HG03095 (cell line): ENCODE measurements at regions not wholly inside any gene's neighbourhood (a gene's known extent, or its start where the extent isn't known, plus 50 kb on each side); places are given as distances from the start of the nearest gene placed in this dataset.
"Not testable (repeated sequence)": the region's sequence is repeated elsewhere in the genome, so short reads cannot be mapped to it uniquely, and the experiment has no call there.

Experiments
- ATAC-seq: cut with Tn5 transposase; IDR thresholded peaks from one replicate; pipeline ENCODE4 v1.9.1; 2021; ENCODE audit warnings: moderate library complexity; ENCODE audit not compliant: unreplicated experiment

DNA sequence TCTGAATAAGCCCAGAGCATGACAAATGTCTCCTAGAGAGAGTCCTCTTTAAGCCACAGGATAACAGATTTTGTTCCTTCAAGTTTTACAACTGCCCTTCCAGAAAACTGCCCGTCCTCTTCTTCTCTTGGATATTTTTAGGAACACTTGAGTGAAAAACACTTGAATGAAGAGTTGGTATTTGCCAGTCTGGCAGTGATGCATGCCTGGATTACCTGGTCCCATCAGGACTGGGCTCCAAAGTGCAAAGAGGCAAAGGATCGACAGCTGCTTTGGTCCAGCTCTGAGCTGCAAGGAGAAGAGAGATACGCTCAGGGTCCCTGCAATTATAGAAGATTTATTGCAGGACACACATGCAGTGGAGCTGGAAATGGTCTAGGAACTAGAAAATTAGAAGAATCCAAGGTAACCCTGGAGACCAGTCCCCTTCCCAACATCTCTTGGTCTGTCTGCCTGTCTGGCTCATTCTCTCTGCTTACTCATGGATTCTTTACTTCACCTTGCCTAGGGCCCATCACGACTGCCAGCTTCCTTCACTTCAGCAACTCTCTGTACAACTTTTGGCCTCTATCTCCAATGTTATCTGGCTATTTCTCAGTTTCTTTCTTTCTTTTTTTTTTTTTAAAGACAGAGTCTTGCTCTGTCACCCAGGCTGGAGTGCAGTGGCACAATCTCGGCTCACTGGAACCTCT lies 112.1 kb upstream of the SIX2 start:
- ATAC-seq: no peak

DNA sequence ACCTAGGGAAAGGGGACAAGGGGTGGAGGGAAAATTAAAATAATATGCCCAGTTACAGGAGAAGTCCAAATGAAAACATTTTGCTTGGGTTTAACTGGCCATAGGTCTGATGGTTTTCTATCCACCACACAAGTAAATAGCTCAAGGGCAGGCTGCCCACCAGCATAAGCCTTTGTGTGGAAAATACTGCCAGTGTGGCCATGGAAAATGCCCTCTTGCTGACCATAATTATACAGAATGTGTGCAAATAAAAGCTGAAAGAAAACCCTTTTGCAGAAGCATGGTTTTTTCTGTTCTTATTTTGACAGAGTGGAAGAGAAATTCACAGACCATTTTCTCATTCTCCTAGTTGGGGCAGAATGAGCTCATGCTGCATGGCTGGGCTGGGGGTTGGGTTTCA lies 111.3 kb upstream of the SIX2 start:
- ATAC-seq: no peak

DNA sequence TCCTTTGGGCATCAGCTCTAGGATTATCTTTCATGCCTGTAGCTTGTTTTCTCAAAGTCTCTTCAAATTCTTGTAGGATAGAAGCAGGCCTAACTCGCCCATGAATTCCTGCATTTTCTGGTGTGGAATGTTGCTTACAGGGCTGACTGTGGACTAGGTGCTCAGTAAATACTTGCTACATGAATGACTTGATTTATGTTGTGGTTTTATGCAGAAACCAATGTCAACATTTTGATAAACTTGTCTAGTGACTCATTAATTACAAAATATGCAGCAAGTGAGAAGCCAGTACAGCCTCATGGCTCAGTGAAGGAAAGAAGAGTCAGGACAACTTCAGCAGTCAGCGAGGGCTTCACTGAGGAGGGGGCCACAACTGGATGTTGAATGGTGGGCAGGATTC lies 110.6 kb upstream of the SIX2 start:
- no peak for ATAC-seq

DNA sequence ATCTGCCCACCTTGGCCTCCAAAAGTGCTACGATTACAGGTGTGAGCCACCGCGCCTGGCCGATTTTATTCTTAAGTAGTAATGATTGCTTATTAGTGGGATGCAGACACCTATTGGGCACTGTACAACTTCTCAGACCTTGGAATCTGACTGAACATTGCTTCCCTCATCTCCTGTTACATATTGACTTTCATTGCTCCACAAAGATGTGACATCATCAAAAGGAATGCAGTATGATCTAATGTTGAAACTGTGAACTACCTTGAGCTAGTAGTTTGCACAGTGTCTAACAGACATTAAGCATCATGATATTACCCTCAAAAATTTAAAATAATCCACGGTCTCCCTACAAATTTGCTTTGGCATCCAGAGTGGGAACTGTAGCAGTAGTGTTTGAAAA lies 109.8 kb upstream of the SIX2 start:
- no peak for ATAC-seq

DNA sequence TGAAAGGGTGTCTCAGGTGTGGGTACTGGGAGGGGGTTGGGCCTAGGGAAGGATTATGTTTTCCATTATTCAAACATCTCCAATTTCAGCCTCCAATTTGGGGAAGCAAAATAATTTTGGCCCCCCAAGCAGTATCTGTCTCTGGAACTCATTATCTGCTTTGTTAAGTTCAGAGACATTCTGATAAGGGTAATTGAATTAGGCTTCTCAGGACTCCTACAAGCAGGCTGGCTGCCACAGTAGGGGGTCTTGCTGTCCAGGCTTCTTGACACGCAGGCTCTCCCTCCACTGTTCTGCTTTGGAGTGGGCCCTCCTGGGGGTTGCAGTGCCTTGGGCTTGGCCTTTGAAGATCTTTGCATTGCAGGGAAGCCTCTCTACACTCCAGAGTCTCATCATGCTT lies 108.1 kb upstream of the SIX2 start:
- ATAC-seq: no peak

DNA sequence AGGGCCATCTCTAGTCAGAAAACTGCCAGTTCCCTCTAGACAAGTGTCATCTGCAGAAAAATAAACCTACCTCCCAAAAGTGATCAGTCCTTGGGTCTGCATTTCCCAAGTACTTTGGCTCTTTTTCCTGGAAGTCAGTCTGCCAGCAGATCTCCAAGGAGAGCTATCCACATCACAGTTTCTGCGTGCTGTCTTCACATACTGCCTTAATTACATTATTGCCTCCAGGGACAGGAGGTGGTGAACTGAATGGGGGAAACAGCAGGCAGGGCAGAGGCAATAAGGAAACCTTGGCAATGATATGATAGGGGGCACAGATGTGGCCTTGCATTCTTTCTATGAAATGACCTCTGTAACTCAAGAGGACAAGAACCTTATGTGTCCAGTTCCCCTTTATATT lies 105.9 kb upstream of the SIX2 start:
- ATAC-seq: no peak

DNA sequence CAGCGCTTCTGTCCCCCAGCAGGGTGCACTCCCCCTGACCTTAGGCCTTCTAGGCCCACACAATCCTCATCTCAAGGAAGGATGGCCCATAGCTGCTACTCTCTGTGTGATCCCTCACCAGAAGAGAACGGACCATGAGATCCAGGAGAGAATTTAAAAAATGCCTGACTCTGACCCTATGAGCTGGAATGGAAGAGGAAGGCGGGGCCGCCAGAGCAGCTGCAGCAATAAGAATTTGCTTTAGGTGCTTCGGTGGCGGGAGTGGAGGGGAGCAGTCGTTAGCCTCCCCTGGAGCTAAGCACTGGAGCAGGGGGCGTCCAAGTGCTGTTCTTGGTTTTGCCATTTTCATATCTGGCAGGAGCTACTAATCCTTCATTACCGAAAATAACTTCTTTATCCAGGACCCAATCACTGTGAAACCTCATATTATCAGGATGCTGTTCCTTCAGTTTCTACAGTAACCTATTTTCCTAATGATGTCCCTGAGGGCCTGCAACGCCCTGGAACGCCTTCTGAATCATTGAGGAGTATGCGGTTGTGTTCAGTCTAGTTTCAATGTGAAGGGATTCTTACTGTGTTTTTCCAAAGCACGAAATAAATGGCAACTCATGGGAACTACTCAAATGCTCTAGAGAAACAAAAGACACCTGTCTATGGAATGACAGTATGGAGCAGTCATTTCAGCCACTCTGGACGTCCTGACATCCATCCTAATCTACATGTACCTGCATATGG lies 105.1 kb upstream of the SIX2 start:
- ATAC-seq: no peak

DNA sequence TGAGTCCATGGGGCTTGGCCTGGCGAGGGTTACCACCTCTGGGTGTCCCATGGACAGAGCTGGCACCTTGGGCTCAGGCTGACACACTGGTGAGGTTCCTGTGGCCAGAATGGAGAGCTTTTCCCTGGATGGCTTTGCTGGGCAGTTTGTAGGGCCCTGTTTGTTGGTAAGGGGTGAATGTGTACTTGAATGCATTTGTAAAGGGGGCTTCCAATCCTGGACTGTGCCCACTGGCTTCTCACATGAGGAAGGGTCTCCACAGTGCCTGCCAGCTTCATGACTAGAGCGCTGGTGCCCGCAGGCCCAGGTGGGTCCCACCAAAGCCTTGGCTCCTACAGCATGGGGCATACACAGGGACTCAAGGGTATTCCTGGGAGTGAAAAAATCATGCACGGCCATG lies 103.5 kb upstream of the SIX2 start:
- ATAC-seq: no peak

DNA sequence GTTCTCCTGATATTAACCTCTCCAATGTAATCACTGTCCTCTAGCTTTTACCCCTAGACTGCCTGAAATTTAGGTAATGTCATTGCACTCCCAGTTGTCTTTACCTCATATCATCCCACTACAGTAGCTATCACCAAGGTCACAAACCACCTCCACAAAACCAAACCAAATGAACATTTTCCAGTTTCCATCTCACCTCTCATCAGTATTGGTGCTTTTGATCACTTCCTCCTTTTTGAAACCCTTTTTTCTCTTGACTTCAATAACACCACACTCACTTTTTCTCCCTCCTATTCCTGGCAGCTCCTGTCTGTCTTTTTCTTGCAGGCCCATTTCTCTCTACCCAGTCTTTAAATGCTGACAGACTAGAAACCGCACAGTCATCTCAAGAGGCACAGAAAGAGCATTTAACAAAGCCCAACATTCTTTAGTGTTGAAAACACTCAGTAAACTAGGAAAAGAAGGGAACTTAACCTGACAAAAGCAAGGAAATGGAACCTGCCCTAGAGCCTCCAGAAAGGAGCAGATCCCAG lies 95.9 kb upstream of the SIX2 start:
- no peak for ATAC-seq

DNA sequence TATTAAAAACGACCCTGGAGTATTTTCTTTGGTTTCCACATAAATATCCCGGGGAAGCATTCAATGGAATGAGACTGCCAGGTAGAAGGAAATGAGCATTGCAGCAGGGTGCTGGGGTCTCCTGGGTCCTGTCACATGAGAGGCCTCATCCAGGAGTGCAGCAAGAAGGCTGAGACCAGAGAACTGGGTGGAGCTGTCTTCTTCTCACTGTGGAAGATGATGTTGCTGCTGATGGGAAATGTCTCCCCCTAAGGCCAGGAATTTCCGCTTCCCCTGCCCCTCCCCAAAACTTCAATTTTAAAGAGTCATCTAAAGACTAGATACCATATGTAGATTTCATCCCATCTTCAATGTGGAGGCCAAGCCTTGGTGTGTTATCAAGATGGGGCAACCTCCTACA lies 95.2 kb upstream of the SIX2 start:
- no peak for ATAC-seq

DNA sequence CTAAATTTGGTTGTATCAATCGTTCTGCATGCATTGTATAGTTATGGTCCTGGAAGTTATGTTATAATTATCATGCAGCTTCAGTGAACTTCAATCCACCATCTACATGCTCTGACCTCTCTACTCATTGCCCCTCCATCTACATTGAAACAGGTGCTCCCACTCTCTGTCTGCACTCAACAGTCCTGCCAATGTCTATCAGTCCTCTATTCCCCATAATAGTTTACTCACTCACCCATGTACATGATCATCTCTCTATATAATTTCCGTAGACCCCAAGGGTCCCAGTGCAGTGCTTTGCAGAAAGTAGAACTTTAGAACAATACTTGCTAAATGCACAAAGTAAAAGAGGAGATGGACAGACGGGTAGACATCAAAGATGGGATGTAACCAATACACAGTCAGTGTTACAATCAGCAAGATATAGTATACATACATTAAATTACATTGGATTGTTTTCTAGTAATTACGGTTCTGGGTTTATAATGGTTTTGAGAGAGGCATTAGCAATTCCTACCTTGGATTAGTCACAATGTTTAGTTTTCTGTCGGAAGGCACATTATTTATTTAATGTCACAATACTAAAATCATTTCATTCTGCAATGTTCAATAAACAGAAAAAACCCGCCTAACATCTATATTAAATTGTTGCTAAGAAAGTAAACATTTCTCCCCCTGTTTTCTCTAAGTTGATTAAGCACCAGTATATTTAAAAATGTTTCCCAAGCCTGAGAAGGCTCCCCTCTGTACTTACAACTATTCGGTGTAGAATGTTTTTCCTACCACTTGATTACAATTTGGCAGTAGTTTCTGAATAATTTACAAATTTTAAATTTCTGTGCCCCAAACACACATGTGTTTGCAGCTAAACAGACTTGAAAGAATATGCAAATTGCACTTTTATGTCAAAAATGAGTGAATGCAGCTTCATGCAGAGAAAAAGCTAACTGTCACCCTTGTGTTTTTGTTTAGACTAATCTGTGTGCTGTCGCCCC lies 94.4 kb upstream of the SIX2 start:
- no peak for ATAC-seq

DNA sequence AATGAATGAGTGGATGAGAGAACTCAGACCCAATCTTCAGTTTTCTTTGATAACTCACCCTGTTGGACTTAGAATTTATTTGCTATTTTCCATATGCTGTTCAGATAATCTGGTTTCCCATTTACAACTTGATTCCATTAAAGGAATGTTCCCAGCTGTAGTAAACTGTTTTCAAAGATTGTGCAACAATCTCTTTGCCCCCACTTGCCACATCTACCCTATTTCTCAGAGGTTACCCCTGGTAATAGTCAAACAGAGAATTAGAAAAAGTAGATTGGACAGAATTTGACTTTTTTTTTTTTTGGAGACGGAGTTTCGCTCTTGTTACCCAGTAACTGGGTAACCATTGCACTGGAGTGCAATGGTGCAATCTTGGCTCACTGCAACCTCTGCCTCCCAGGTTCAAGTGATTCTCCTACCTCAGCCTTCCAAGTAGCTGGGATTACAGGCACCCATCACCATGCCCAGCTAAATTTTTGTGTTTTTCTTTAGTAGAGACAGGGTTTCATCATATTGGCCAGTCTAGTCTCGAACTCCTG lies 93.4 kb upstream of the SIX2 start:
- no peak for ATAC-seq

DNA sequence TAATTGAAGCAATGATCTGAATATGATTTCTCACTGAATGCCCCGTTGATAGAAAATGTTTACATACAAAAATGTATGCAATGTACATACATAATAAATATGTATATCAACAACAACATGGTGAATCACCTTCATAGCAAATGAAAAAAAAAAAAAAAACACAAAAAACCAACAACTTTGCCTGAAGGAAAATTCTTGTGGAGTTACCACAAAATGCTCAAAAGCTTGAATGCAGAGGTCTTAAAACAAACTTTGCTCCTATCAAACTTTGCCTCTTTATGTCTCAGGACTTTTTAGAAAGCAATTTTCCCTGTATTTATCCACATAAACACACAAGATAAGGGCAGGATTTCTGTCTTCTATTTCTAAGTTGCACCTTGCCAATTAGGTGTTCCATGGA lies 92.9 kb upstream of the SIX2 start:
- no peak for ATAC-seq

DNA sequence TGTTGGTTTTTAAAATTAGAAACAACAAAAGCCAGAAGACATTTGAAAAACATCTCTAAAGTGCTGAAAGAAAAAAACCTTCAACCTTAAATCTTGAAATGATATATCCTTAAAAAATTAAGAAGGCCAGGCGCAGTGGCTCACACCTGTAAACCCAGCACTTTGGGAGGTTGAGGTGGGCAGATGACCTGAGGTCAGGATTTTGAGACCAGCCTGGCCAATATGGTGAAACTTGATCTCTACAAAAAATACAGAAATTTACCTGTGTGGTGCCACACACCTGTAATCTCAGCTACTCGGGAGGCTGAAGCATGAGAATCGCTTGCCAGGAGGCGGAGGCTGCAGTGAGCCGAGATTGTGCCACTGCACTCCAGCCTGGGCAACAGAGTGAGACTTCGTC lies 87.7 kb upstream of the SIX2 start:
- no peak for ATAC-seq

DNA sequence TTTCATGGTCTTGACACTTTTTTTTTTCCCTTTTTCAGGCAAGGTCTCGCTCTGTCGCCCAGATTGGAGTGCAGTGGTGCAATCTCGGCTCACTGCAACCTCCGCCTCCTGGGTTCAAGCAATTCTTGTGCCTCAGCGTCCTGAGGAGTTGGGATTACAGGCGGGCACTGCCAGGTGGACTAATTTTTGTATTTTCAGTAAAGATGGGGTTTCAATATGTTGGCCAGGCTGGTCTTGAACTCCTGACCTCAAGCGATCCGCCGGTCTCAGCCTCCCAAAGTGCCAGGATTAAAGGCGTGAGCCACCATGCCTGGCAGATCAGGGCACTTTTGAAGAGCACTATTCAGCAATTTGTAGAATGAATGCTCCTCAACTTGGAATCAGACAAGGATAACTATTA lies 86.8 kb upstream of the SIX2 start:
- not testable (repeated sequence) for ATAC-seq

DNA sequence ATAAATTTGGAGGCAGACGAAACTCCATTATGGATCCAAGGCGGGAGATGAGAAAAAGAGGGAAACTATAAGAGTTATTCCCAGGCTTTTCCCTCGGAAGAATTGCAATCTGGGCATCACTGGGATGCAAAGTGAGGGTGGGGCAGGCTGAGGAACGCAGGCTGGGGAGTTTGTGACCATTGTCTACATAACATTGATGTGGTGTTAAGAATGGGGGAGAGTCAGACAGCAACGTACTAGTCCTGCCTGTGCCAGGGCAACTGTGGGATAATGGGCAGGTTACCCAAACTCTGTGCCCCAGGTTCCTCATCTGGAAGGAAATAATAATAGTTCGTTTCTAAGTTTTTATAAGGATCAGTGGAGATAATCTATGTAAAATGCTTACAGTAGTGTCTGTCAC lies 84.4 kb upstream of the SIX2 start:
- ATAC-seq: no peak

DNA sequence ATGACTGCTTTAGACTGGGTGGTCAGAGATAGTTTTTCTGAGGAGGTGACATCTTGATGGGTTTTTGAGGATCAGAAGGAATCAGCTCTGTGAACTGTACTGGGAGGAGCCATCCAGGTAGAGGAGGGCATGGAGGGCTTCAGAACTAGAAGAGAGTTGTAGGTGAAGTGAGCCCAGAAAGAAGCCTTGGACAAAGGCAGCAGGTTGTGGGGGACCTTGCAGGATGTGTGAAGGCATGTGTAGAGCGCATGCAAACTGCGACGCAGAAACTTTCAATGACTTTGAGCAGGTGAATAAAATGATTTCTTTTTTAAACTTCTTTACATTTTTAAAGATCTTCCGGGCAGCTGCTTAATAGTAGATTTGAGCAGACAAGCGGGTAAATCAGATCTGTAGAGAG lies 83.9 kb upstream of the SIX2 start:
- no peak for ATAC-seq

DNA sequence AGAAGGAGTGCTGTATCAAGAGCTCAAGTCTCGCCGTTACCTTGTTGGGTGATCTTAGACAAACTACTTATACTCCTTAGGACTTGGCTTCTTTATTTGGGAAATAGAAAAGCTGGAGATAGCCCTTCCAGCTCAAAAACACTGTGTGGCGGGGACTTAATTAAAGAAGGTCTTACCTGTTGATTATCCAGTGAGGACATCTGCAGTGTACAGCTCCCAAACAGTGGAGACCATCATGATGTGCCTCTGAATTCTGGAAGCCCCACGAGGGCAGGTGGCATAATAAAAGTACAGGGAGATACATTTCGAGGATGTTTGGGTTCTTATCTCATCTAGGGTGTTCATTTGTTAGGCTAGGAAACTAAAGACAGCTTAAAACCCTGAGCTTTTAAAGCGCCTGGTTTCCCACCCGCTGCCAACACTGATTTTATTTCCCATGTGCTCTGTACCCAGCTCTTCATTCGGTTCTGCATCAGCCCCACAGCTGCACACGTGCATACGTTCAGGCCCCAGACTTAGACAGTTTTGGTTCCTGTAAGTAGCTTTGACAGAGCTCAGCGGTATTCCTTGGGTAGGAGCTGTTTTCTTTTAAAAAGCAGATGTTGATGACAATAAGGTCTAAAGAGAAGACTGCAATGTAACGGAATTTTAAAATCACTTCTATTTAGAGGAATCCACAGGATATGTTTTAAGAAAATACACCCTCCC lies 80.5 kb upstream of the SIX2 start:
- no peak for ATAC-seq

DNA sequence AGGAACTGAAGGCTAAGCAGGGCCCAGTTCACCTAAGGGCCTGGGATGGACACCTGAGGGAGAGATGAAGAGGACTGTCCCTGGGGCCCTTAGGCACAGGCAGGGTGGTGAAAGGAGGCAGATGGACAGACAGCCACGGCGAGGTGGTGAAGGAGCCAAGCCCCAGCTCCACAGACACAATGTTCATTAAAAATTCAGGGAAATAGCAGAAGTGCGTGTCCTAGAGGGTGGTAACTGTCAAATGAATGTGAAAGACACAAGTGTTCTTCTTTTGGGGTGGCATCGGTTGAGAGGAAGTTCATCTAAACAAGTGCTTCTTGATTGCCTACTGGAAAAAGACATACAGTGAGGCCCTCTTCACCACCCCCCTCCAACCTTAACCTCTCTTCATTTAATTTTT lies 76.2 kb upstream of the SIX2 start:
- ATAC-seq: no peak

DNA sequence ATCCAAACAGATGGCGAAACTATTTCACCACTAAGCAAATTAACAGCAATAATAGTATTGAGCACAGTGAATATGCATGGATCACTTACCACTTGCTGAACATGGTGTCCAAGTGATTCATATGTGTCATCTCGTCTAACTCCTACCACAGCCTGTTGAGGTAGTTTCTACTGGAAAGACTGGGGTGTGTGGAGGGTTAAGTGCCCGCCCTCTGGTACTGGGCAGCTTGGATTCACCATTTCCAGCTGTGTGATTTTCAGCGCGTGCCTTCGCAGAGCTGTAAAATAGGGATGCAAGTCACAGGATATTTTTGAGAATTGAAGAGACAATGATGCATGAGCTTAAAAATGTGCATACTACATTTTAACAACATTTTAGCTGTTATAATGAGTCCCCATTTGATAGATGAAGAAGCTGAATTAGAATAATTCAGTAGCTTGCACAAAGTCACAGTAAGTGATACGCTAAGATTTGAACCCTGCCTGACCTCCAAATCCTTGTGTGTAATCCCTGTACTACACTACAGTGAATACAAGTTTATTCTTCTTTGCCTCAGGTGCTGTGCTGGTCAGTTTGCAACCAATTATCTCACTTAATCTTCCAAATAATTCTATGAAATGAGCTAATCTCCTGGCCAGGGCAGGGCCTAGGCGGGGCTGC lies 75.2 kb upstream of the SIX2 start:
- ATAC-seq: no peak
